ENCODE measurements at regions not wholly inside any gene's neighbourhood (a gene's known extent, or its start where the extent isn't known, plus 50 kb on each side); places are given as distances from the start of the nearest gene placed in this dataset.
A peak's percentile ranks its signal among the peaks of the same experiment; 100 is the strongest.

DNA sequence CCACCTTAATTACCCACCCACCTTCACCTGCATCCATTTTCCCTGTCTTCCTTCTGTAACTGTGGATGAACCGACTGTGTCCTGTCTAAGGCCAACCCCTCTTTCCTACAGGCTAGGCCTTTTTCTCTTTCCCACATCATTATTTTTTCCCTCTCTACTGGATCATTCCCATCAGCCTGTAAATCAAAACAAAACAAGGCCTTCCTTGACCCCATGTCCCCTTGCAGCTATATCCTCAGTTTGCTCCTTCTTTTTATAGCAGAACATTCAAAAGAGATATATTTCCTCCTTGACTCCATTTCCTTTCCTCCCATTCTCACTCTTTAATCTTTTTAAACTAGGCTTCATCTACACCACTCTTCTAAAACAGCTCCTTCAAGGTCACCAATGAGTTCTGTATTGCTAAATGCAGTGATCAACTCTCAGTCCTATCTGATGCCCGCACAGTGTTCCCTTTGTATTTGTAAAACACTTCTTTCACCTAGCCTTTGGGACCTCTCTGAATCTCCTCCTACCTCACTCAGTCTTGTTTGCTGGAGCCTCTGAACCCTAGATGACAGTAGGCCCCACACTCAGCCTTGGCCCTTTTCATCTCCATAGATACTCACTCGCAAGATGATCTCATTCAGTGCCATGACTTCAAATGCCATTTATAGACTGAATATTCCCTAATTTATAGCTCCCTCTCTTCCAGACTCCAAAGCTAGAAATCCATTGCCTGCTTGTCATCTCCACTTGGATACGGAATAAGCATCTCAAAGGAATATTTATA lies 55.7 kb downstream of the CXCR4 start (continued):
- no peak for TF ChIP-seq STAT3 (IDR thresholded peaks at IDR 0.05; ENCODE audit: low read depth, low read length)
- TF ChIP-seq ZNF217 (IDR thresholded peaks at IDR 0.05): no peak
- TF ChIP-seq, protein P1, sequence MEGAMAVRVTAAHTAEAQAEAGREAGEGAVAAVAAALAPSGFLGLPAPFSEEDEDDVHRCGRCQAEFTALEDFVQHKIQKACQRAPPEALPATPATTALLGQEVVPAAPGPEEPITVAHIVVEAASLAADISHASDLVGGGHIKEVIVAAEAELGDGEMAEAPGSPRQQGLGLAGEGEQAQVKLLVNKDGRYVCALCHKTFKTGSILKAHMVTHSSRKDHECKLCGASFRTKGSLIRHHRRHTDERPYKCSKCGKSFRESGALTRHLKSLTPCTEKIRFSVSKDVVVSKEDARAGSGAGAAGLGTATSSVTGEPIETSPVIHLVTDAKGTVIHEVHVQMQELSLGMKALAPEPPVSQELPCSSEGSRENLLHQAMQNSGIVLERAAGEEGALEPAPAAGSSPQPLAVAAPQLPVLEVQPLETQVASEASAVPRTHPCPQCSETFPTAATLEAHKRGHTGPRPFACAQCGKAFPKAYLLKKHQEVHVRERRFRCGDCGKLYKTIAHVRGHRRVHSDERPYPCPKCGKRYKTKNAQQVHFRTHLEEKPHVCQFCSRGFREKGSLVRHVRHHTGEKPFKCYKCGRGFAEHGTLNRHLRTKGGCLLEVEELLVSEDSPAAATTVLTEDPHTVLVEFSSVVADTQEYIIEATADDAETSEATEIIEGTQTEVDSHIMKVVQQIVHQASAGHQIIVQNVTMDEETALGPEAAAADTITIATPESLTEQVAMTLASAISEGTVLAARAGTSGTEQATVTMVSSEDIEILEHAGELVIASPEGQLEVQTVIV (IDR thresholded peaks at IDR 0.05; ENCODE audit: borderline replicate concordance, partially characterized antibody): no peak

DNA sequence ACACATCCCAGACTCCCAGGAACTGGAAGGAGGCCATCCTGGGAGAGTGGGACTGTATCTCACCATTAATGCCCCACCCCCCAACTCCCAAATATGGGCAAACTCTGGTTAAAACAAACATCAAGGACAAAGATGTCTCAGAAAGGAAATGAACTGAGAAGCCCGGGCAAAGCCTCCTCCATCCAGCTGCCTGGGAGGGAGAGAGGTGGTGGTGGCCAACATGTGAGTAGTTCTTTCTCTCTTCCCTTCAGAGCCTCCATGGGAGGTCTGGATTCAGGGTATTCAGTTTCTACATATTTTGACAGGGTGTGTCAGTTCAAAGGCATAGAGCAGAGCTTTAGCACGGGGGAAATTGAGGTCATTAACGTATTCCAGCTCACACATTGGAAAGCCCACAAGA lies 57.5 kb downstream of the CXCR4 start:
- ATAC-seq (no peak), DNase-seq (ENCODE audit: low read depth, low spot score) (no peak), FAIRE-seq (no peak)
- 0% methylated on average over 3 of the region's 3 CpGs for WGBS (ENCODE audit: insufficient coverage, insufficient replicate concordance, low lambda C conversion rate, missing lambda C conversion rate)
- BruUV-seq (replicated peaks): no TSS peak
- H4K20me1 ChIP-seq (ENCODE audit: control insufficient read depth, insufficient read depth): no peaks in the 10 kb centered on the region
- in situ Hi-C loops (cut with MboI) (no loop called here), intact Hi-C loops (cut with micrococcal nuclease; ENCODE audit: unreplicated experiment) (no loop called here)
- H2AFZ ChIP-seq (ENCODE audit: control insufficient read depth, low read depth, low read length): no peak overlapping the region
- H3K79me2 ChIP-seq (ENCODE audit: control insufficient read depth, insufficient read depth, low read length): no peaks in the 10 kb centered on the region
- H3K27ac ChIP-seq (ENCODE audit: control insufficient read depth, insufficient read depth): no peak overlapping the region
- H3K4me1 ChIP-seq (ENCODE audit: control insufficient read depth, insufficient read depth, low read length): peaks cover 51% of the 10 kb centered on the region
- H3K36me3 ChIP-seq (ENCODE audit: control insufficient read depth in 2 of 2, insufficient read depth in 2 of 2, low read length in 1 of 2): no peaks in the 10 kb centered on the region
- ChIA-PET POLR2A (interaction anchor here (1.0 to 4.9 kb wide), 7 partner anchors 8 to 72 kb away, joined by 3 to 39 read pairs (median 11); no protein-coding TSS in a partner anchor), CTCF (interaction anchor here (1.4 to 8.6 kb wide), 6 partner anchors 28 to 321 kb away, joined by 4 to 103 read pairs (median 6); no protein-coding TSS in a partner anchor), RAD21 (ENCODE audit: unreplicated experiment) (interaction anchor here (1.1 to 17.6 kb wide), 11 partner anchors 8 to 321 kb away, joined by 3 to 348 read pairs (median 77); no protein-coding TSS in a partner anchor), SMC1A (ENCODE audit: uncharacterized antibody, unreplicated experiment) (interaction anchor here (0.6 to 24.6 kb wide), 19 partner anchors 8 to 617 kb away, joined by 3 to 961 read pairs (median 35); partner anchors contain the start of gene DARS1)
- H3K4me2 ChIP-seq (ENCODE audit: control insufficient read depth, insufficient read depth): no peak overlapping the region
- TF ChIP-seq EED (IDR thresholded peaks at IDR 0.05; ENCODE audit: low read depth) (peak; percentile 43; the same call in 1 of the 2 replicates), SRF (IDR thresholded peaks at IDR 0.05; ENCODE audit: low read depth in 2 of 2, low read length in 2 of 2) (peak in 1 of 2 experiments; percentile 90; a peak in 2 of 4 replicates), ZZZ3 (IDR thresholded peaks at IDR 0.05; ENCODE audit: control insufficient read depth, insufficient read length, low read depth) (no peak), MTA2 (IDR thresholded peaks at IDR 0.05; ENCODE audit: low read depth) (peak; percentile 36; the same call in 1 of the 2 replicates), BHLHE40 (IDR thresholded peaks at IDR 0.05; ENCODE audit: borderline replicate concordance in 1 of 2, low read depth in 2 of 2, low read length in 1 of 2) (peak in 1 of 2 experiments; percentile 19; a peak in 1 of 4 replicates), NBN (IDR thresholded peaks at IDR 0.05) (0 out of 2 replicates have a peak, but pooled peaks have one; percentile 13)
- no peak overlapping the region for H3K9ac ChIP-seq (ENCODE audit: control insufficient read depth, insufficient read depth, low read length)
- H3K9me3 ChIP-seq (replicated peaks; ENCODE audit: control insufficient read depth, insufficient read depth, low read length): no peaks in the 10 kb centered on the region; the same call in 2 of the 3 replicates
- H3K27me3 ChIP-seq (replicated peaks in 1 of 2; ENCODE audit: control insufficient read depth in 2 of 2, insufficient read depth in 2 of 2, low read length in 1 of 2): no peaks in the 10 kb centered on the region
- H3K4me3 ChIP-seq: no peak overlapping the region
